GM23338 (cell line): ENCODE measurements at regions not wholly inside any gene's neighbourhood (a gene's known extent, or its start where the extent isn't known, plus 50 kb on each side); places are given as distances from the start of the nearest gene placed in this dataset.

Experiments
- ATAC-seq: fragments of 200-7000 bp; cut with Tn5 transposase; 3 replicates; pipeline ENCODE4 v1.9.1; 2020
- DNase-seq: peaks from one replicate; pipeline ENCODE4 v3.0.0-alpha.2; 2015; ENCODE audit warnings: low spot score
- H2AFZ ChIP-seq: fragments of 200-600 bp; sonication (generic); 2 replicates; pipeline ENCODE4 v1.8.0; 2016; ENCODE audit warnings: antibody characterized with exemption, mild to moderate bottlenecking, moderate library complexity
- H3F3A ChIP-seq: fragments of 200-600 bp; sonication (generic); replicated peaks from 2 replicates; pipeline ENCODE4 v1.8.0; 2017; ENCODE audit warnings: antibody characterized with exemption, mixed run types, low read depth
- H3K27ac ChIP-seq: fragments of 200-600 bp; sonication (generic); 2 replicates; pipeline ENCODE4 v1.6.1; 2016; ENCODE audit warnings: low read depth
- H3K27me3 ChIP-seq: fragments of 200-600 bp; sonication (generic); 2 replicates; pipeline ENCODE4 v1.8.0; 2016; ENCODE audit warnings: mild to moderate bottlenecking, mixed run types, moderate library complexity; ENCODE audit not compliant: insufficient read depth
- H3K36me3 ChIP-seq: fragments of 200-600 bp; sonication (generic); 2 replicates; pipeline ENCODE4 v1.8.0; 2016; ENCODE audit warnings: mild to moderate bottlenecking; ENCODE audit not compliant: insufficient read depth
- H3K4me1 ChIP-seq: fragments of 200-600 bp; sonication (generic); 2 replicates; pipeline ENCODE4 v1.8.0; 2016; ENCODE audit warnings: mild to moderate bottlenecking, moderate library complexity; ENCODE audit not compliant: insufficient read depth
- H3K4me2 ChIP-seq: fragments of 200-600 bp; sonication (generic); 2 replicates; pipeline ENCODE4 v1.7.1; 2017; ENCODE audit warnings: mixed run types
- H3K4me3 ChIP-seq: fragments of 200-600 bp; sonication (generic); 2 replicates; pipeline ENCODE4 v1.6.1; 2016; ENCODE audit warnings: mixed run types
- H3K79me2 ChIP-seq: fragments of 200-600 bp; sonication (generic); replicated peaks from 2 replicates; pipeline ENCODE4 v1.8.0; 2017; ENCODE audit warnings: mild to moderate bottlenecking; ENCODE audit not compliant: insufficient read depth
- H3K9me2 ChIP-seq: fragments of 200-600 bp; sonication (generic); 2 replicates; pipeline ENCODE4 v1.8.0; 2017; ENCODE audit not compliant: insufficient read depth
- H4K20me1 ChIP-seq: fragments of 200-600 bp; sonication (generic); replicated peaks from 2 replicates; pipeline ENCODE4 v1.8.0; 2017; ENCODE audit warnings: mild to moderate bottlenecking; ENCODE audit not compliant: insufficient read depth
- H3K27ac Mint-ChIP-seq: 2 replicates; pipeline ENCODE4 v1.8.0; 2020; ENCODE audit warnings: inconsistent platforms, mild to moderate bottlenecking, moderate library complexity, mixed read lengths
- H3K27me3 Mint-ChIP-seq: 3 replicates; pipeline ENCODE4 v1.8.0; 2022; ENCODE audit warnings: low read depth, mild to moderate bottlenecking, moderate library complexity, mixed read lengths, inconsistent platforms; ENCODE audit not compliant: insufficient read depth, poor library complexity
- H3K36me3 Mint-ChIP-seq: 3 replicates; pipeline ENCODE4 v1.8.0; 2021; ENCODE audit warnings: low read depth, mild to moderate bottlenecking, inconsistent platforms, moderate library complexity, mixed read lengths
- H3K4me1 Mint-ChIP-seq: 3 replicates; pipeline ENCODE4 v1.8.0; 2020; ENCODE audit warnings: mild to moderate bottlenecking, inconsistent platforms, mixed read lengths
- H3K4me3 Mint-ChIP-seq: 3 replicates; pipeline ENCODE4 v1.8.0; 2021; ENCODE audit warnings: moderate library complexity, mild to moderate bottlenecking, inconsistent platforms, mixed read lengths
- H3K9me3 Mint-ChIP-seq: 3 replicates; pipeline ENCODE4 v1.8.0; 2020; ENCODE audit warnings: moderate library complexity, mild to moderate bottlenecking, inconsistent platforms, mixed read lengths
- EZH2phosphoT487 ChIP-seq: fragments of 200-600 bp; sonication (generic); IDR thresholded peaks from one replicate; pipeline ENCODE4 v1.8.1; 2018; ENCODE audit warnings: antibody characterized with exemption; ENCODE audit not compliant: unreplicated experiment
- JUNB ChIP-seq: IDR thresholded peaks from one replicate; pipeline ENCODE4 v1.6.1; 2016; ENCODE audit warnings: antibody characterized with exemption; ENCODE audit not compliant: unreplicated experiment
- NANOG ChIP-seq: IDR thresholded peaks from 2 replicates; pipeline ENCODE4 v1.6.1; 2016; ENCODE audit warnings: antibody characterized with exemption, borderline replicate concordance
- POLR2AphosphoS5 ChIP-seq: IDR thresholded peaks from 2 replicates; pipeline ENCODE4 v1.6.1; 2016; ENCODE audit warnings: antibody characterized with exemption, low read depth
- STAT1 ChIP-seq: IDR thresholded peaks from one replicate; pipeline ENCODE4 v1.6.1; 2016; ENCODE audit warnings: antibody characterized with exemption; ENCODE audit not compliant: unreplicated experiment
- ZNF114 ChIP-seq: fragments of 250-450 bp; sonication (Bioruptor Pico); IDR thresholded peaks from 2 replicates; pipeline ENCODE4 v1.5.0; 2020; ENCODE audit warnings: mild to moderate bottlenecking, moderate library complexity
- ZNF331 ChIP-seq: fragments of 250-450 bp; sonication (Bioruptor Pico); IDR thresholded peaks from 2 replicates; pipeline ENCODE4 v1.5.0; 2020; ENCODE audit warnings: low read depth, mild to moderate bottlenecking, moderate library complexity
- TF ChIP-seq, protein P1 (sequence below): fragments of 250-450 bp; sonication (Bioruptor Pico); IDR thresholded peaks from 2 replicates; pipeline ENCODE4 v1.5.0; 2020; ENCODE audit warnings: mild to moderate bottlenecking, moderate library complexity
- TF ChIP-seq, protein P2 (sequence below): IDR thresholded peaks from one replicate; pipeline ENCODE4 v1.6.1; 2018; ENCODE audit warnings: antibody characterized with exemption; ENCODE audit not compliant: unreplicated experiment
- TF ChIP-seq, protein P3 (sequence below): IDR thresholded peaks from 2 replicates; pipeline ENCODE4 v1.6.1; 2016; ENCODE audit warnings: antibody characterized with exemption

DNA sequence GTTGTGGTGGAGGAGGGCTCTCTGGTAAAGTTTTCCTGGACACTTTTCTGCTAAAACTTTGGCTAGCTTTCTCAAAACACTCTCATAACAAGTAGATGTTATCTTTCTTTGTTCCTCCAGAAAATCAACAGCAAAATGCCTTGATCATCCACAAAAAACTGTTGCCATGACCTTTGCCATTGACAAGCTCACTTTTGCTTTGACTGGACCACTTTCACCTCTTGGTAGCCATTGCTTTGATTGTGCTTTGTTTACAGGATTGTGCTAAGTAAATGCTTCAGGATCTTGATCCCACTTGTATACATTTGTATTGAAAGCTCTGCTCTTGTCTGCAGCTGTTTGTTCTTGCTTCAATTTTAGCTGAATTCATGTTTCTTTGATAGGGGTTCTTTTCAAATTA is 143.9 kb upstream of the NR3C1 start (continued):
- TF ChIP-seq, protein P1, sequence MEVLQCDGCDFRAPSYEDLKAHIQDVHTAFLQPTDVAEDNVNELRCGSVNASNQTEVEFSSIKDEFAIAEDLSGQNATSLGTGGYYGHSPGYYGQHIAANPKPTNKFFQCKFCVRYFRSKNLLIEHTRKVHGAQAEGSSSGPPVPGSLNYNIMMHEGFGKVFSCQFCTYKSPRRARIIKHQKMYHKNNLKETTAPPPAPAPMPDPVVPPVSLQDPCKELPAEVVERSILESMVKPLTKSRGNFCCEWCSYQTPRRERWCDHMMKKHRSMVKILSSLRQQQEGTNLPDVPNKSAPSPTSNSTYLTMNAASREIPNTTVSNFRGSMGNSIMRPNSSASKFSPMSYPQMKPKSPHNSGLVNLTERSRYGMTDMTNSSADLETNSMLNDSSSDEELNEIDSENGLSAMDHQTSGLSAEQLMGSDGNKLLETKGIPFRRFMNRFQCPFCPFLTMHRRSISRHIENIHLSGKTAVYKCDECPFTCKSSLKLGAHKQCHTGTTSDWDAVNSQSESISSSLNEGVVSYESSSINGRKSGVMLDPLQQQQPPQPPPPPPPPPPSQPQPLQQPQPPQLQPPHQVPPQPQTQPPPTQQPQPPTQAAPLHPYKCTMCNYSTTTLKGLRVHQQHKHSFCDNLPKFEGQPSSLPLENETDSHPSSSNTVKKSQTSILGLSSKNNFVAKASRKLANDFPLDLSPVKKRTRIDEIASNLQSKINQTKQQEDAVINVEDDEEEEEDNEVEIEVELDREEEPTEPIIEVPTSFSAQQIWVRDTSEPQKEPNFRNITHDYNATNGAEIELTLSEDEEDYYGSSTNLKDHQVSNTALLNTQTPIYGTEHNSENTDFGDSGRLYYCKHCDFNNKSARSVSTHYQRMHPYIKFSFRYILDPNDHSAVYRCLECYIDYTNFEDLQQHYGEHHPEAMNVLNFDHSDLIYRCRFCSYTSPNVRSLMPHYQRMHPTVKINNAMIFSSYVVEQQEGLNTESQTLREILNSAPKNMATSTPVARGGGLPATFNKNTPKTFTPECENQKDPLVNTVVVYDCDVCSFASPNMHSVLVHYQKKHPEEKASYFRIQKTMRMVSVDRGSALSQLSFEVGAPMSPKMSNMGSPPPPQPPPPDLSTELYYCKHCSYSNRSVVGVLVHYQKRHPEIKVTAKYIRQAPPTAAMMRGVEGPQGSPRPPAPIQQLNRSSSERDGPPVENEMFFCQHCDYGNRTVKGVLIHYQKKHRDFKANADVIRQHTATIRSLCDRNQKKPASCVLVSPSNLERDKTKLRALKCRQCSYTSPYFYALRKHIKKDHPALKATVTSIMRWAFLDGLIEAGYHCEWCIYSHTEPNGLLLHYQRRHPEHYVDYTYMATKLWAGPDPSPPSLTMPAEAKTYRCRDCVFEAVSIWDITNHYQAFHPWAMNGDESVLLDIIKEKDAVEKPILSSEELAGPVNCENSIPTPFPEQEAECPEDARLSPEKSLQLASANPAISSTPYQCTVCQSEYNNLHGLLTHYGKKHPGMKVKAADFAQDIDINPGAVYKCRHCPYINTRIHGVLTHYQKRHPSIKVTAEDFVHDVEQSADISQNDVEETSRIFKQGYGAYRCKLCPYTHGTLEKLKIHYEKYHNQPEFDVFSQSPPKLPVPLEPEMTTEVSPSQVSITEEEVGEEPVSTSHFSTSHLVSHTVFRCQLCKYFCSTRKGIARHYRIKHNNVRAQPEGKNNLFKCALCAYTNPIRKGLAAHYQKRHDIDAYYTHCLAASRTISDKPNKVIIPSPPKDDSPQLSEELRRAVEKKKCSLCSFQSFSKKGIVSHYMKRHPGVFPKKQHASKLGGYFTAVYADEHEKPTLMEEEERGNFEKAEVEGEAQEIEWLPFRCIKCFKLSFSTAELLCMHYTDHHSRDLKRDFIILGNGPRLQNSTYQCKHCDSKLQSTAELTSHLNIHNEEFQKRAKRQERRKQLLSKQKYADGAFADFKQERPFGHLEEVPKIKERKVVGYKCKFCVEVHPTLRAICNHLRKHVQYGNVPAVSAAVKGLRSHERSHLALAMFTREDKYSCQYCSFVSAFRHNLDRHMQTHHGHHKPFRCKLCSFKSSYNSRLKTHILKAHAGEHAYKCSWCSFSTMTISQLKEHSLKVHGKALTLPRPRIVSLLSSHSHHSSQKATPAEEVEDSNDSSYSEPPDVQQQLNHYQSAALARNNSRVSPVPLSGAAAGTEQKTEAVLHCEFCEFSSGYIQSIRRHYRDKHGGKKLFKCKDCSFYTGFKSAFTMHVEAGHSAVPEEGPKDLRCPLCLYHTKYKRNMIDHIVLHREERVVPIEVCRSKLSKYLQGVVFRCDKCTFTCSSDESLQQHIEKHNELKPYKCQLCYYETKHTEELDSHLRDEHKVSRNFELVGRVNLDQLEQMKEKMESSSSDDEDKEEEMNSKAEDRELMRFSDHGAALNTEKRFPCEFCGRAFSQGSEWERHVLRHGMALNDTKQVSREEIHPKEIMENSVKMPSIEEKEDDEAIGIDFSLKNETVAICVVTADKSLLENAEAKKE = no peak
- no peak for TF ChIP-seq EZH2phosphoT487

DNA sequence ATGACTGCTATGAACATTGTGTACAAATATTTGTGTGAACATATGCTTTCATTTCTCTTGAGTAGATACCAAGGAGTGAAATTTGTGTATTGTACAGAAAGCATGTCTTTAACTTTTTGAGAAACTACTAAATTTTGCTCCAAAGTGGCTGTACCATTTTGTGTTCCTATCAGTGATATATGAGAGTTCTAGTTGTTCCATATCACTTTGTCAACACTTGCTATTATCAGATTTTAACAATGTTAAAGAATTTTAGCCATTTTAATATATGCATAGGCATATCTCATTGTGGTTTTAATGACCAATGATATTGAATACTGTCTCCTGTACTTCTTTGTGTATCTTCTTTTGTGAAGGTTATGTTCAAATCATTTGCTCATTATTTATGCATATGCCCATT is 142.9 kb upstream of the NR3C1 start:
- no peaks in the 10 kb centered on the region for H3F3A ChIP-seq
- no peaks in the 10 kb centered on the region for H3K79me2 ChIP-seq
- no peaks in the 10 kb centered on the region for H3K27me3 ChIP-seq
- H3K27ac ChIP-seq = no peak overlapping the region
- Mint-ChIP-seq H3K36me3 (no peaks in the 10 kb centered on the region), H3K4me3 (no peak overlapping the region), H3K27ac (no peak overlapping the region), H3K4me1 (peaks cover 19% of the 10 kb centered on the region), H3K27me3 (no peaks in the 10 kb centered on the region), H3K9me3 (no peaks in the 10 kb centered on the region; the same call in 1 of the 3 replicates)
- no peak overlapping the region for H2AFZ ChIP-seq
- no peak overlapping the region for H3K4me2 ChIP-seq
- ATAC-seq (no peak), DNase-seq (no peak)
- H3K4me3 ChIP-seq = no peak overlapping the region
- no peaks in the 10 kb centered on the region; the same call in none of the 2 replicates for H3K4me1 ChIP-seq
- no peaks in the 10 kb centered on the region for H4K20me1 ChIP-seq
- H3K9me2 ChIP-seq = no peaks in the 10 kb centered on the region
- no peaks in the 10 kb centered on the region for H3K36me3 ChIP-seq
- TF ChIP-seq EZH2phosphoT487 = no peak
- no peak for TF ChIP-seq NANOG
- TF ChIP-seq, protein P2, sequence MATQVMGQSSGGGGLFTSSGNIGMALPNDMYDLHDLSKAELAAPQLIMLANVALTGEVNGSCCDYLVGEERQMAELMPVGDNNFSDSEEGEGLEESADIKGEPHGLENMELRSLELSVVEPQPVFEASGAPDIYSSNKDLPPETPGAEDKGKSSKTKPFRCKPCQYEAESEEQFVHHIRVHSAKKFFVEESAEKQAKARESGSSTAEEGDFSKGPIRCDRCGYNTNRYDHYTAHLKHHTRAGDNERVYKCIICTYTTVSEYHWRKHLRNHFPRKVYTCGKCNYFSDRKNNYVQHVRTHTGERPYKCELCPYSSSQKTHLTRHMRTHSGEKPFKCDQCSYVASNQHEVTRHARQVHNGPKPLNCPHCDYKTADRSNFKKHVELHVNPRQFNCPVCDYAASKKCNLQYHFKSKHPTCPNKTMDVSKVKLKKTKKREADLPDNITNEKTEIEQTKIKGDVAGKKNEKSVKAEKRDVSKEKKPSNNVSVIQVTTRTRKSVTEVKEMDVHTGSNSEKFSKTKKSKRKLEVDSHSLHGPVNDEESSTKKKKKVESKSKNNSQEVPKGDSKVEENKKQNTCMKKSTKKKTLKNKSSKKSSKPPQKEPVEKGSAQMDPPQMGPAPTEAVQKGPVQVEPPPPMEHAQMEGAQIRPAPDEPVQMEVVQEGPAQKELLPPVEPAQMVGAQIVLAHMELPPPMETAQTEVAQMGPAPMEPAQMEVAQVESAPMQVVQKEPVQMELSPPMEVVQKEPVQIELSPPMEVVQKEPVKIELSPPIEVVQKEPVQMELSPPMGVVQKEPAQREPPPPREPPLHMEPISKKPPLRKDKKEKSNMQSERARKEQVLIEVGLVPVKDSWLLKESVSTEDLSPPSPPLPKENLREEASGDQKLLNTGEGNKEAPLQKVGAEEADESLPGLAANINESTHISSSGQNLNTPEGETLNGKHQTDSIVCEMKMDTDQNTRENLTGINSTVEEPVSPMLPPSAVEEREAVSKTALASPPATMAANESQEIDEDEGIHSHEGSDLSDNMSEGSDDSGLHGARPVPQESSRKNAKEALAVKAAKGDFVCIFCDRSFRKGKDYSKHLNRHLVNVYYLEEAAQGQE = no peak
- no peak for TF ChIP-seq ZNF331 (CRISPR knock-in tag)
- TF ChIP-seq, protein P3, sequence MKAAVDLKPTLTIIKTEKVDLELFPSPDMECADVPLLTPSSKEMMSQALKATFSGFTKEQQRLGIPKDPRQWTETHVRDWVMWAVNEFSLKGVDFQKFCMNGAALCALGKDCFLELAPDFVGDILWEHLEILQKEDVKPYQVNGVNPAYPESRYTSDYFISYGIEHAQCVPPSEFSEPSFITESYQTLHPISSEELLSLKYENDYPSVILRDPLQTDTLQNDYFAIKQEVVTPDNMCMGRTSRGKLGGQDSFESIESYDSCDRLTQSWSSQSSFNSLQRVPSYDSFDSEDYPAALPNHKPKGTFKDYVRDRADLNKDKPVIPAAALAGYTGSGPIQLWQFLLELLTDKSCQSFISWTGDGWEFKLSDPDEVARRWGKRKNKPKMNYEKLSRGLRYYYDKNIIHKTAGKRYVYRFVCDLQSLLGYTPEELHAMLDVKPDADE = no peak
- TF ChIP-seq STAT1 = no peak
- no peak for TF ChIP-seq POLR2AphosphoS5
- no peak for TF ChIP-seq ZNF114 (CRISPR knock-in tag)
- TF ChIP-seq JUNB = no peak
